Mesothelial cell of epicardium (in vitro differentiated cells): ENCODE measurements at regions not wholly inside any gene's neighbourhood (a gene's known extent, or its start where the extent isn't known, plus 50 kb on each side); places are given as distances from the start of the nearest gene placed in this dataset.

Source experiments
- DNase-seq, 2 experiments: peaks; one replicate each; pipeline ENCODE4 v3.0.0; 2021; ENCODE audit warnings: low spot score in 2 of 2; ENCODE audit not compliant: unreplicated experiment in 2 of 2
- H3K27ac Mint-ChIP-seq: 2 replicates; pipeline ENCODE4 v1.8.0; 2021; ENCODE audit warnings: mixed read lengths
- H3K27me3 Mint-ChIP-seq: 2 replicates; pipeline ENCODE4 v1.8.0; 2021; ENCODE audit warnings: low read depth, mixed read lengths
- H3K36me3 Mint-ChIP-seq: 2 replicates; pipeline ENCODE4 v1.8.0; 2021; ENCODE audit warnings: mixed read lengths
- H3K4me1 Mint-ChIP-seq: 2 replicates; pipeline ENCODE4 v1.8.0; 2021; ENCODE audit warnings: mixed read lengths
- H3K4me3 Mint-ChIP-seq: 2 replicates; pipeline ENCODE4 v1.8.0; 2021; ENCODE audit warnings: mild to moderate bottlenecking, moderate library complexity, mixed read lengths
- H3K9me3 Mint-ChIP-seq: 2 replicates; pipeline ENCODE4 v1.8.0; 2021; ENCODE audit warnings: mixed read lengths
- CTCF ChIP-seq: fragments of 200-600 bp; sonication (generic); IDR thresholded peaks from one replicate; pipeline ENCODE4 v1.5.0; 2021; ENCODE audit warnings: antibody characterized with exemption; ENCODE audit not compliant: unreplicated experiment

- Mint-ChIP-seq H3K4me3 (no peak overlapping the region), H3K27ac (no peak overlapping the region), H3K4me1 (no peaks in the 10 kb centered on the region), H3K9me3 (no peaks in the 10 kb centered on the region), H3K36me3 (no peaks in the 10 kb centered on the region), H3K27me3 (peaks cover 5% of the 10 kb centered on the region)
- no peak for TF ChIP-seq CTCF
- DNase-seq, result no peak
These were observed 75.6 kb upstream of the MGMT start for GRCh38 chr10:129391464-129391863.

- Mint-ChIP-seq H3K27ac (no peak overlapping the region), H3K9me3 (no peaks in the 10 kb centered on the region), H3K4me1 (no peaks in the 10 kb centered on the region), H3K27me3 (peaks cover 11% of the 10 kb centered on the region), H3K36me3 (no peaks in the 10 kb centered on the region), H3K4me3 (no peak overlapping the region)
- DNase-seq, result no peak
- no peak for TF ChIP-seq CTCF
These were observed 74.2 kb upstream of the MGMT start for GRCh38 chr10:129392855-129393254.

- H3K27ac Mint-ChIP-seq, result no peak overlapping the region
- H3K9me3 Mint-ChIP-seq, result no peaks in the 10 kb centered on the region
- no peak for TF ChIP-seq CTCF
- H3K36me3 Mint-ChIP-seq, result no peaks in the 10 kb centered on the region
- no peak overlapping the region for H3K4me3 Mint-ChIP-seq
- DNase-seq, result peak in 1 of 2 experiments; percentile 16
- peaks cover 9% of the 10 kb centered on the region for H3K27me3 Mint-ChIP-seq
- no peaks in the 10 kb centered on the region for H3K4me1 Mint-ChIP-seq
These were observed 73.2 kb upstream of the MGMT start for GRCh38 chr10:129393812-129394211.

- peaks cover 9% of the 10 kb centered on the region for H3K27me3 Mint-ChIP-seq
- no peaks in the 10 kb centered on the region for H3K4me1 Mint-ChIP-seq
- no peaks in the 10 kb centered on the region for H3K9me3 Mint-ChIP-seq
- H3K4me3 Mint-ChIP-seq, result no peak overlapping the region
- H3K36me3 Mint-ChIP-seq, result no peaks in the 10 kb centered on the region
- H3K27ac Mint-ChIP-seq, result no peak overlapping the region
- DNase-seq, result peak in 1 of 2 experiments; percentile 30
- no peak for TF ChIP-seq CTCF
These were observed 72.3 kb upstream of the MGMT start for GRCh38 chr10:129394518-129395328.

GRCh38 chr10:129396021-129396722 lies 70.9 kb upstream of the MGMT start:
- TF ChIP-seq CTCF, result no peak
- Mint-ChIP-seq H3K27me3 (peaks cover 9% of the 10 kb centered on the region), H3K27ac (no peak overlapping the region), H3K36me3 (no peaks in the 10 kb centered on the region), H3K4me3 (no peak overlapping the region), H3K4me1 (no peaks in the 10 kb centered on the region), H3K9me3 (no peaks in the 10 kb centered on the region)
- DNase-seq, result no peak
